ENCODE measurements at regions not wholly inside any gene's neighbourhood (a gene's known extent, or its start where the extent isn't known, plus 50 kb on each side); places are given as distances from the start of the nearest gene placed in this dataset.

GRCh38 chr4:186422296-186422695, 133.1 kb downstream of the MTNR1A start:
- intact Hi-C loops (cut with micrococcal nuclease): no loop called here
- no TSS peak for BruUV-seq (replicated peaks)
- no peaks in the 10 kb centered on the region for H4K20me1 ChIP-seq (ENCODE audit: insufficient read depth)
- RAD21 ChIA-PET (ENCODE audit: low non-redundant PET in 1 of 2, low total read pairs in 2 of 2, uncharacterized antibody in 2 of 2, unreplicated experiment in 2 of 2): no interaction called here
- no peak overlapping the region for H2AFZ ChIP-seq (ENCODE audit: low read depth, low read length, poor library complexity, severe bottlenecking)
- H3K9me2 ChIP-seq (ENCODE audit: insufficient read depth): no peaks in the 10 kb centered on the region
- CTCF ChIA-PET: no interaction called here
- ATAC-seq: no peak
- no peaks in the 10 kb centered on the region for H3K79me2 ChIP-seq (ENCODE audit: insufficient read depth, low read length)
- TF ChIP-seq SRF (IDR thresholded peaks at IDR 0.05; ENCODE audit: low read depth) (no peak), ZFX (IDR thresholded peaks at IDR 0.05) (no peak), JUND (IDR thresholded peaks at IDR 0.05) (no peak), POLR2AphosphoS5 (IDR thresholded peaks at IDR 0.05; ENCODE audit: low read depth, low read length) (no peak), ATF3 (IDR thresholded peaks at IDR 0.05) (no peak), MAX (IDR thresholded peaks at IDR 0.05) (no peak), EZH2phosphoT487 (IDR thresholded peaks at IDR 0.05; ENCODE audit: borderline replicate concordance) (no peak), POLR2A (IDR thresholded peaks at IDR 0.05; ENCODE audit: borderline replicate concordance, extremely low read depth, insufficient read depth, insufficient read length) (no peak), SP1 (IDR thresholded peaks at IDR 0.05; ENCODE audit: low read depth) (no peak)
- H3K9ac ChIP-seq (ENCODE audit: low read length): no peak overlapping the region
- no peaks in the 10 kb centered on the region for H3K9me3 ChIP-seq (ENCODE audit: control insufficient read depth in 1 of 2, insufficient read depth in 1 of 2, low read depth in 1 of 2, low read length in 2 of 2)
- DNase-seq (ENCODE audit: low read depth, low spot score): no peak
- POLR2A ChIA-PET: no interaction called here
- peaks cover 12% of the 10 kb centered on the region; the same call in 1 of the 2 replicates for H3K27me3 ChIP-seq (ENCODE audit: insufficient read depth, low read length)
- H3K4me3 ChIP-seq (replicated peaks in 1 of 2; ENCODE audit: low read depth in 1 of 2, low read length in 2 of 2): no peak overlapping the region
- H3K27ac ChIP-seq (ENCODE audit: low read depth, low read length): no peak overlapping the region
- H3K4me1 ChIP-seq (ENCODE audit: control insufficient read depth in 1 of 2, insufficient read depth in 2 of 2, low read length in 2 of 2): no peaks in the 10 kb centered on the region
- no peak overlapping the region for H3K4me2 ChIP-seq (ENCODE audit: low read length)
- no peaks in the 10 kb centered on the region for H3K36me3 ChIP-seq (ENCODE audit: control insufficient read depth in 1 of 2, insufficient read depth in 2 of 2, low read length in 2 of 2)

GRCh38 chr4:186416451-186417060, 138.8 kb downstream of the MTNR1A start:
- Histone ChIP-seq H4K20me1 (ENCODE audit: insufficient read depth) (no peaks in the 10 kb centered on the region), H3K9me2 (ENCODE audit: insufficient read depth) (no peaks in the 10 kb centered on the region), H3K79me2 (ENCODE audit: insufficient read depth, low read length) (no peaks in the 10 kb centered on the region), H3K4me2 (ENCODE audit: low read length) (no peak overlapping the region), H3K27me3 (ENCODE audit: insufficient read depth, low read length) (peaks cover 12% of the 10 kb centered on the region; the same call in 1 of the 2 replicates), H2AFZ (ENCODE audit: low read depth, low read length, poor library complexity, severe bottlenecking) (no peak overlapping the region), H3K9ac (ENCODE audit: low read length) (no peak overlapping the region), H3K9me3 (ENCODE audit: control insufficient read depth in 1 of 2, insufficient read depth in 1 of 2, low read depth in 1 of 2, low read length in 2 of 2) (no peaks in the 10 kb centered on the region), H3K36me3 (ENCODE audit: control insufficient read depth in 1 of 2, insufficient read depth in 2 of 2, low read length in 2 of 2) (no peaks in the 10 kb centered on the region), H3K27ac (ENCODE audit: low read depth, low read length) (no peak overlapping the region), H3K4me3 (replicated peaks in 1 of 2; ENCODE audit: low read depth in 1 of 2, low read length in 2 of 2) (no peak overlapping the region), H3K4me1 (ENCODE audit: control insufficient read depth in 1 of 2, insufficient read depth in 2 of 2, low read length in 2 of 2) (no peaks in the 10 kb centered on the region)
- ATAC-seq (no peak), DNase-seq (ENCODE audit: low read depth, low spot score) (no peak)
- ChIA-PET RAD21 (ENCODE audit: low non-redundant PET in 1 of 2, low total read pairs in 2 of 2, uncharacterized antibody in 2 of 2, unreplicated experiment in 2 of 2) (no interaction called here), CTCF (no interaction called here), POLR2A (no interaction called here)
- intact Hi-C loops (cut with micrococcal nuclease): no loop called here
- BruUV-seq (replicated peaks): no TSS peak
- TF ChIP-seq ZBTB33 (IDR thresholded peaks at IDR 0.05; ENCODE audit: extremely low read depth, insufficient replicate concordance, low read length) (no peak), FOSL1 (IDR thresholded peaks at IDR 0.05; ENCODE audit: low read depth) (no peak), EZH2phosphoT487 (IDR thresholded peaks at IDR 0.05; ENCODE audit: borderline replicate concordance) (no peak), ZNF274 (IDR thresholded peaks at IDR 0.05; ENCODE audit: low read depth, low read length) (no peak), SP1 (IDR thresholded peaks at IDR 0.05; ENCODE audit: low read depth) (no peak), REST (IDR thresholded peaks at IDR 0.05; ENCODE audit: low read depth) (no peak), ATF3 (IDR thresholded peaks at IDR 0.05) (no peak), YY1 (IDR thresholded peaks at IDR 0.05; ENCODE audit: extremely low read depth, insufficient replicate concordance, low read depth, low read length) (no peak), RAD21 (IDR thresholded peaks at IDR 0.05; ENCODE audit: low read depth) (no peak)

Measured in HCT116 (cell line).